SK-N-SH treated with all-trans-retinoic acid at 6 μM for 48 hours (cell line): ENCODE measurements at regions not wholly inside any gene's neighbourhood (a gene's known extent, or its start where the extent isn't known, plus 50 kb on each side); places are given as distances from the start of the nearest gene placed in this dataset.
"Not testable (repeated sequence)": the region's sequence is repeated elsewhere in the genome, so short reads cannot be mapped to it uniquely, and the experiment has no call there.

Experiments used
- ATAC-seq: fragments of 200-7000 bp; cut with Tn5 transposase; 3 replicates; pipeline ENCODE4 v1.9.1; 2020; ENCODE audit warnings: mild to moderate bottlenecking, moderate library complexity
- ARNTL ChIP-seq: fragments of 450-650 bp; formaldehyde crosslinking; IDR thresholded peaks from 2 replicates; pipeline ENCODE4 v1.5.0; 2020; ENCODE audit warnings: low read depth, mild to moderate bottlenecking, moderate library complexity, borderline replicate concordance
- BACH2 ChIP-seq: fragments of 250-450 bp; sonication (Bioruptor Pico); IDR thresholded peaks from 2 replicates; pipeline ENCODE4 v1.9.0; 2021; ENCODE audit warnings: mild to moderate bottlenecking, borderline replicate concordance
- CREB5 ChIP-seq: fragments of 250-450 bp; sonication (Bioruptor Pico); IDR thresholded peaks from 2 replicates; pipeline ENCODE4 v1.5.1; 2020; ENCODE audit warnings: low read depth, mild to moderate bottlenecking, moderate library complexity
- CSDC2 ChIP-seq: fragments of 250-450 bp; sonication (Bioruptor Pico); IDR thresholded peaks from 2 replicates; pipeline ENCODE4 v1.5.0; 2020; ENCODE audit warnings: mild to moderate bottlenecking, moderate library complexity
- CSRNP3 ChIP-seq: fragments of 250-450 bp; sonication (Bioruptor Pico); IDR thresholded peaks from 2 replicates; pipeline ENCODE4 v1.5.1; 2021; ENCODE audit warnings: mild to moderate bottlenecking, moderate library complexity
- GLIS3 ChIP-seq: fragments of 250-450 bp; sonication (Bioruptor Pico); IDR thresholded peaks from 2 replicates; pipeline ENCODE4 v1.5.0; 2020; ENCODE audit warnings: mild to moderate bottlenecking, moderate library complexity
- ISL1 ChIP-seq: fragments of 250-450 bp; sonication (Bioruptor Pico); IDR thresholded peaks from 2 replicates; pipeline ENCODE4 v2.1.2; 2022; ENCODE audit warnings: mild to moderate bottlenecking, moderate library complexity
- OSR1 ChIP-seq: fragments of 250-450 bp; sonication (Bioruptor Pico); IDR thresholded peaks from 2 replicates; pipeline ENCODE4 v1.8.0; 2022; ENCODE audit warnings: moderate library complexity, mild to moderate bottlenecking, inconsistent platforms
- PATZ1 ChIP-seq: fragments of 250-450 bp; sonication (Bioruptor Pico); IDR thresholded peaks from 2 replicates; pipeline ENCODE4 v1.8.0; 2020; ENCODE audit warnings: mild to moderate bottlenecking, moderate library complexity, borderline replicate concordance
- POU6F1 ChIP-seq: fragments of 250-450 bp; sonication (Bioruptor Pico); IDR thresholded peaks from 2 replicates; pipeline ENCODE4 v1.8.0; 2021; ENCODE audit warnings: low read depth, mild to moderate bottlenecking, moderate library complexity, borderline replicate concordance
- PPARA ChIP-seq: fragments of 250-450 bp; sonication (Bioruptor Pico); IDR thresholded peaks from 2 replicates; pipeline ENCODE4 v1.5.0; 2020; ENCODE audit warnings: mild to moderate bottlenecking, borderline replicate concordance
- RARB ChIP-seq: fragments of 250-450 bp; sonication (Bioruptor Pico); IDR thresholded peaks from 2 replicates; pipeline ENCODE4 v1.8.0; 2021; ENCODE audit warnings: mild to moderate bottlenecking, moderate library complexity
- SNAI2 ChIP-seq: fragments of 250-450 bp; sonication (Bioruptor Pico); IDR thresholded peaks from 2 replicates; pipeline ENCODE4 v1.5.0; 2020; ENCODE audit warnings: mild to moderate bottlenecking, moderate library complexity
- TCF4 ChIP-seq: fragments of 250-450 bp; sonication (Bioruptor Pico); IDR thresholded peaks from 2 replicates; pipeline ENCODE4 v1.8.0; 2021; ENCODE audit warnings: mild to moderate bottlenecking, moderate library complexity, borderline replicate concordance
- TOX ChIP-seq: fragments of 250-450 bp; sonication (Bioruptor Pico); IDR thresholded peaks from 2 replicates; pipeline ENCODE4 v1.8.0; 2021; ENCODE audit warnings: mild to moderate bottlenecking, moderate library complexity, borderline replicate concordance
- ZC3H10 ChIP-seq: fragments of 250-450 bp; sonication (Bioruptor Pico); IDR thresholded peaks from 2 replicates; pipeline ENCODE4 v1.5.1; 2021; ENCODE audit warnings: mild to moderate bottlenecking, moderate library complexity
- ZFP3 ChIP-seq: fragments of 250-450 bp; sonication (Bioruptor Pico); IDR thresholded peaks from 2 replicates; pipeline ENCODE4 v1.5.0; 2020; ENCODE audit warnings: mild to moderate bottlenecking, moderate library complexity
- ZFP30 ChIP-seq: fragments of 450-650 bp; formaldehyde crosslinking; IDR thresholded peaks from 2 replicates; pipeline ENCODE4 v1.5.0; 2022; ENCODE audit warnings: mild to moderate bottlenecking, moderate library complexity
- ZNF565 ChIP-seq: fragments of 450-650 bp; formaldehyde crosslinking; conservative IDR thresholded peaks from 2 replicates; pipeline ENCODE4 v1.5.0; 2020; ENCODE audit warnings: low read depth, mild to moderate bottlenecking, moderate library complexity
- ZNF8 ChIP-seq: fragments of 450-650 bp; formaldehyde crosslinking; IDR thresholded peaks from 2 replicates; pipeline ENCODE4 v1.5.0; 2020; ENCODE audit warnings: mild to moderate bottlenecking, moderate library complexity
- TF ChIP-seq, protein P1 (sequence below): fragments of 250-450 bp; sonication (Bioruptor Pico); IDR thresholded peaks from 2 replicates; pipeline ENCODE4 v1.5.0; 2020; ENCODE audit warnings: mild to moderate bottlenecking, moderate library complexity

DNA sequence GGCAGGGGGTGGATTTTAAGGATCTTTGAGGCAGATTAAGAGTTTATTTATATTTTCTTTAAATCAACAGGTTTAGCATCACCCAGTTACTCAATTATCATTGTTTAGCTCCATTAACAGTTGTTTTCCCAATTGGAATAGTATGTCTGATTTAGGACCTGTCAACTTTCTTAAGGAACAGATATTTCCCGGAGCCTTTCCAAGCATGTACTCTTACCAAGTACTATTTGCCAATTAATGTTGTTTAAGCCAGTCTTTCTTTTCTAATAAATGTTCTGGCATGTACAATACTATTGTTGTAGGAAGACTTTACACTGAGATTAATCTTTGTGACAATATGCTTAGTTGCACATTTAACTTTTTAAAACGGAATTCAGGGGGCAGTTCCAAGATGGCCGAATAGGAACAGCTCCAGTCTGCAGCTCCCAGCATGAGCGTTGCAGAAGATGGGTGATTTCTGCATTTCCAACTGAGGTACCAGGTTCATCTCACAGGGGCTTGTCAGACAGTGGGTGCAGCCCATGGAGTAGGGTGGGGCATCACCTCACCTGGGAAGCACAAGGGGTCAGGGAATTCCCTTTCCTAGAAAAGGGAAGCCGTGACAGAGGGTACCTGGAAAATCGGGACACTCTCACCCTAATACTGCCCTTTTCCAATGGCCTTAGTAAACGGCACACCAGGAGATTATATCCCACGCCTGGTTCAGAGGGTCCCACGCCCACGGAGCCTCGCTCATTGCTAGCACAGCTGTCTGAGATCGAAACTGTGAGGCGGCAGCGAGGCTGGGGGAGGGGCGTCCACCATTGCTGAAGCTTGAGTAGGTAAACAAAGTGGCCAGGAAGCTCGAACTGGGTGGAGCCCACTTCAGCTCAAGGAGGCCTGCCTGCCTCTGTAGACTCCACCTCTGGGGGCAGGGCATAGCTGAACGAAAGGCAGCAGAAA lies 173.7 kb downstream of the LRRC70 start:
- not testable (repeated sequence) for ATAC-seq

DNA sequence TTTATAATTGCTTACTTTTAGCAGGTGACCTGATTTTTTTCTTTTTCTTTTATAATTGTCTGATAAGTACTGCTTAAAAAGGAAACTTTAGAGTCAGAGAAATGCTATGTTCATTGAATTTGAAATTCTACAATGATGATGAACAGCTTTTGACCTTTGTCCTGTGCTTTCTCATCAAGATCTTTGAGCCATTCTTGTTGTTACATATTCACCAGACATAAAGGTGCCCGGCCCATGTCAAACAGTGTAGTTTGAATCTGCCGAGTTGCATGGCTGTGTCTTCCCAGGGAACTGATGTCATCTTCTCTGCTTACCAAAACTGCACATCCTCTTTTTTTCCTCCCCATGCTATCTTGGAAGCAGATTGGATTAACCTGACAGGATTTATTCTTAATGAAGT lies 163.6 kb downstream of the LRRC70 start:
- TF ChIP-seq ZFP30 (CRISPR knock-in tag) (no peak), RARB (no peak), ZC3H10 (CRISPR knock-in tag) (no peak), ARNTL (no peak), TOX (no peak), CREB5 (CRISPR knock-in tag) (no peak), TCF4 (no peak), PATZ1 (no peak), OSR1 (CRISPR knock-in tag) (no peak), GLIS3 (CRISPR knock-in tag) (no peak), CSDC2 (CRISPR knock-in tag) (no peak), POU6F1 (CRISPR knock-in tag) (no peak), ZNF8 (CRISPR knock-in tag) (no peak), BACH2 (CRISPR knock-in tag) (no peak), ISL1 (CRISPR knock-in tag) (no peak), CSRNP3 (CRISPR knock-in tag) (no peak), SNAI2 (CRISPR knock-in tag) (no peak), ZFP3 (CRISPR knock-in tag) (no peak)
- TF ChIP-seq, protein P1, sequence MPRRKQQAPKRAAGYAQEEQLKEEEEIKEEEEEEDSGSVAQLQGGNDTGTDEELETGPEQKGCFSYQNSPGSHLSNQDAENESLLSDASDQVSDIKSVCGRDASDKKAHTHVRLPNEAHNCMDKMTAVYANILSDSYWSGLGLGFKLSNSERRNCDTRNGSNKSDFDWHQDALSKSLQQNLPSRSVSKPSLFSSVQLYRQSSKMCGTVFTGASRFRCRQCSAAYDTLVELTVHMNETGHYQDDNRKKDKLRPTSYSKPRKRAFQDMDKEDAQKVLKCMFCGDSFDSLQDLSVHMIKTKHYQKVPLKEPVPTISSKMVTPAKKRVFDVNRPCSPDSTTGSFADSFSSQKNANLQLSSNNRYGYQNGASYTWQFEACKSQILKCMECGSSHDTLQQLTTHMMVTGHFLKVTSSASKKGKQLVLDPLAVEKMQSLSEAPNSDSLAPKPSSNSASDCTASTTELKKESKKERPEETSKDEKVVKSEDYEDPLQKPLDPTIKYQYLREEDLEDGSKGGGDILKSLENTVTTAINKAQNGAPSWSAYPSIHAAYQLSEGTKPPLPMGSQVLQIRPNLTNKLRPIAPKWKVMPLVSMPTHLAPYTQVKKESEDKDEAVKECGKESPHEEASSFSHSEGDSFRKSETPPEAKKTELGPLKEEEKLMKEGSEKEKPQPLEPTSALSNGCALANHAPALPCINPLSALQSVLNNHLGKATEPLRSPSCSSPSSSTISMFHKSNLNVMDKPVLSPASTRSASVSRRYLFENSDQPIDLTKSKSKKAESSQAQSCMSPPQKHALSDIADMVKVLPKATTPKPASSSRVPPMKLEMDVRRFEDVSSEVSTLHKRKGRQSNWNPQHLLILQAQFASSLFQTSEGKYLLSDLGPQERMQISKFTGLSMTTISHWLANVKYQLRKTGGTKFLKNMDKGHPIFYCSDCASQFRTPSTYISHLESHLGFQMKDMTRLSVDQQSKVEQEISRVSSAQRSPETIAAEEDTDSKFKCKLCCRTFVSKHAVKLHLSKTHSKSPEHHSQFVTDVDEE (CRISPR knock-in tag): no peak
- no peak for ATAC-seq

DNA sequence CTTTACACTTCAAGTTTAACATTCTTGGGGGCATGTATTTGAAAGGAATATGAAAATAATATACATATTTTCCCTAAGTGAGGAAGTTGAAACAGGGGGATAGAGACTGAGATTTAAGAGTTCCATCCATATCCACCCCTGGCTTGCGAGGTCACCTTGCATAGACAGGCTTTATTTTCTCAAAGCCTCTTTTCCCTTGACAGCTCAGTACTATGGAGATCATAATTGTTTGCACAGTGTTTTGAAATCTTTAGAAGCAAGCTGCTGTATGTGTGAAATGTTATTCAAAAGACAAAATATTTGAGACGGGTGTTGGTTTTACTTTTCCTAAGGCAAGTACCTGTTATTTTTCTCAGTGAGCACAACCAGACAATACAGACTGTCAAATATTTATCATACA lies 163.1 kb downstream of the LRRC70 start:
- ATAC-seq: no peak
- no peak for TF ChIP-seq PATZ1
- no peak for TF ChIP-seq CSDC2 (CRISPR knock-in tag)
- no peak for TF ChIP-seq PPARA (CRISPR knock-in tag)
- no peak for TF ChIP-seq ARNTL
- TF ChIP-seq ZNF565: no peak
